Inferior parietal cortex (tissue), 1 donor: ENCODE measurements at regions not wholly inside any gene's neighbourhood (a gene's known extent, or its start where the extent isn't known, plus 50 kb on each side); places are given as distances from the start of the nearest gene placed in this dataset.
"Not testable (repeated sequence)": the region's sequence is repeated elsewhere in the genome, so short reads cannot be mapped to it uniquely, and the experiment has no call there.

Experiments used
- DNase-seq: peaks from one replicate; pipeline ENCODE4 v3.0.0-alpha.2; 2016; ENCODE audit errors: extremely low spot score

DNA sequence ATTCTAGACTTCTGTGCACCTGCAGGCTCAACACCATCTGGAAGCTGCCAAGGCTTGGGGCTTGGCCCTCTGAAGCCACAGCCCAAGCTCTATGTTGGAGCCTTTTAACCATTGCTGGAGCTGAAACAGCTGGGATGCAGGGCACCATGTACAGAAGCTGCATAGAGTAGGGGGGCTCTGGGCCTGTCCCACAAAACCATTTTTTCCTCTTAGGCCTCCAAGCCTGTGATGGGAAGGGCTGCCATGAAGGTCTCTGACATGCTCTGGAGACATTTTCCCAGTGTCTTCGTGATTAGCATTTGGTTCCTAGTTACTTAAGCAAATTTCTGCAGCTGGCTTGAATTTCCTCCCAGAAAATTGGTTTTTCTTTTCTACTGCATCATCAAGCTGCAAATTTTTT, 999.3 kb upstream of the GRIA3 start:
- no peak for DNase-seq

DNA sequence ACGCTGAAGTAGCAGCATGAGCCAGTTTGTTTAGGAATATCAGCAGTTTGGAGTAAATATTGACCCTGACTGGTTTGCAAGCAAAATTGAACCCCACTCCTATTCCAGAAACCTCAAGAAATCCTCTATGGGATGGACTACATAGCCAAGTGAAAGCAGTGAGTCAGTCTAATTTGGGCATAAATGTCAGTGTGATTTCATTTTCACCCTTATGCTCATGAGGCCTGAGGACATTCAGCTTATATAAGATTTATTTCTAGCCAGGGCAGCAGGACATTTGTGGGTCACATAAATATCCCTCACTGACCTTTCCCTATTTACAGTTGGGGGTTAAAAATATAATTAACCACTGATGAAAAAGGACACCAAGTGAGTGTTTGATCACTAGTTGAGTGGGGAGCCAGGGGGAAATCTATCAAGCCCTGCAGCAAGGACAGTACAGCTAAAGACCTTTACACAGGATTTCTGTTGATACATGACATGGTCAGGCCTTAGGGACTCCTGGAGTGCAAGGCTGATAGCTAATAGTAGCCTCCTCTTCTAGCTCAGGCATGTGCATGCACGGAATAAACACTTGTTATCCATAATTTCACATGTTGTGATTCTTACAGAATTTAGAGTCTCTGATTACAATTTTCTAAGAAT, 996.9 kb upstream of the GRIA3 start:
- DNase-seq = no peak

DNA sequence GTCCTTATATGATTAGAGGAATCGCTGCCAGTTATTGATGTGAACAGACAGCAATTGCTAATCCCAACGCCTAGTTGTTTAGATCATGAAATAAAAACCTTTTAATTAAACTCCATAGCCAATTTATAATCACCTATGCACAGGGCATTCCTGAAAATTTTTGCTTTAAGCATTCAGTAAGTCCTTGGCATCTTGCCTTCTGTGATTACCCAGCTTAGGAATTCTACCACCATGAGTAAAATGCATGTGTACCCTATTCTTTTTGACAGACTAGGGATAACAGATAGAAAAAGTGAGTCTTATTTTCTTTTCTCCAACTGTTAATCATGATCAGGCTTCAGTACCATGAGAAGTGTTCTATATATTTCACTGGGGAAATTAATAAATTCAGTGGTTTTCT, 995.3 kb upstream of the GRIA3 start:
- no peak for DNase-seq

DNA sequence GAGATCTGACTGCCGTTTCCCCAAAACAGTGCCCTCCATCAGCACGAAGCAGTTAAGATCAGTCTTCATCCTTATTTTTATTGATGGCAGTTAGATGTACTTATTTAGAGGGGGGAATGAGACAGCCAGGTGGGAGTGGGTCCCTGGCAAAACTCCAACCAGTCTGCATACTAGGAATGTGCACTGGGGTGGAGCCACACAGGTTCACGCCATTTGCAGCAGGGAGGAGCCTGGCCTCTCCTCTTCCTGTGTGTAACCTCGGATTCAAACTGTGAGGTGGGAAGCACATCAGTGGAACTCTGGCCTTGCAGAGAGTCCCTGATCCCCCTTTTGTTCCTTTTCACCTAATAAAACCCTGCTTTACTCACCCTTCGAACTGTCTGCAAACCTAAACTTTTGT, 987.7 kb upstream of the GRIA3 start:
- no peak for DNase-seq

DNA sequence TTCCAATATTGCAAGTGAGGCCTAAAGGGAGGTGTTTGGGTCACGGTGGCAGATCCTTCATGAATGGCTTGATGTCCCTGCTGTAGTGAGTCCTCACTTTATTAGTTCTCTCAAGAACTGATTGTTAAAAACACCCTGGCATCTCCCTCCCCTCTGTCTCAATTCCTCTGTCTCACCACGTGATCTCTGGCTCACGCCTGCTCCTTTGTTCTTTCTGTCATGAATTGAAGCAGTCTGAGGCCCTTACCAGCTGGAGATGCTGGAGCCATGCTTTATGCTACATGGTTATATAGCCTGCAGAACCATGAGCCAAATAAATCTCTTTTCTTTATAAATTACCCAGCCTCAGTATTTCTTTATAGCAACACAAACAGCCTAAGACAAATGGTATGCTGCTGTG, 980.7 kb upstream of the GRIA3 start:
- no peak for DNase-seq

DNA sequence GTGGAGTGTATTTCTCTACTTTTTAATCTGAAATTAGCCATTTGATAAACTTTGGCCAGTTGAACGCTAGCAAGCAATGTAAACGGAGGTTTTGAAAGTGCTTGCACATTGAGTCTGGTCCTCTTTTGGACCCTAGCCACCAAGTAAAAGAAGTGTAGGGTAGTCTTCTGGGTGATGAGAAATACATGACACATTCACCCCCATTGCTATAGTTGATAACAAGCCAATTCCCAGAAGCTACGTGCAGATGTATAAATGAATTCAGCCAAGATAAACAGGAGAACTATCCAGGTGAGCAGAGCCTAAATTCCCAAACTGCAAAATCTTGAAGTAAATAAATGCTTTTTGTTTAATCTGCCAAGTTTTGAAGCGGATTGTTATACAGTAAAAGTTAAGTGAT, 965.4 kb upstream of the GRIA3 start:
- no peak for DNase-seq

DNA sequence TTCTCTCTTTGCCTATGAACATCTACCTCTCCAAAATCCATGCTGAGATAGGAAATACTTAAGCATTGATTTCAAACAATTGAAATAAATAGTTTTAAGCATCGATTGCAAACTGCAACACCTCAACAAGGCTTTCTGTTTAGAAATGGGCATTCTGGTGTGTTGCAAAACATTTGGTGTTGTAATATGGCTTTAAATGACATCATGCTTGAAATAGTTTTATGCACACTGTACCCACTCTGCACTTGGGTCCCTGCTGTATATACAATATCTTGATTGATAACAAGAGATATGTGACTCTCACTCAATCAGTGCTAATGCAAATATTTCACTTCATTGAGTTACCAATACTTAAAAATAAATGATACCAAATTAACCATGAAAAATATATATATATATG, 964.9 kb upstream of the GRIA3 start:
- no peak for DNase-seq

DNA sequence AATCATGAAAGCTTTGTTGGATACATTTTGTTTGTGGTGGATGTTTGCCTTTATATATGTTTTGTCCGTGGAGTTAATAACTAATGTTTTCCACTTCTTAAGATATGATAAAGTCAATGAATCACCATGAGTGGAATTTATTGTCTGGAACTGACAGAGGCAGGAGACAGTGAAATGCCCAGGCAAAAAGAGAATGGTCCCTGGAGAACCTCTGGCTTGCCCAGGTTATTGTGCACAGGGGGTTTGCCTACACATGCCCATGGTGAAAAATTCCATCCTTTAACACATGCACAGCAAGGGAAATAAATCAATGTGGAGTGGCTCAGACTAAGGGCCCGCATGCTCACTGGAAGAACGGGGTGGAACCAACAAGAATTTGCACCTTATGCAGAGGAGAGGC, 964.3 kb upstream of the GRIA3 start:
- DNase-seq = no peak

DNA sequence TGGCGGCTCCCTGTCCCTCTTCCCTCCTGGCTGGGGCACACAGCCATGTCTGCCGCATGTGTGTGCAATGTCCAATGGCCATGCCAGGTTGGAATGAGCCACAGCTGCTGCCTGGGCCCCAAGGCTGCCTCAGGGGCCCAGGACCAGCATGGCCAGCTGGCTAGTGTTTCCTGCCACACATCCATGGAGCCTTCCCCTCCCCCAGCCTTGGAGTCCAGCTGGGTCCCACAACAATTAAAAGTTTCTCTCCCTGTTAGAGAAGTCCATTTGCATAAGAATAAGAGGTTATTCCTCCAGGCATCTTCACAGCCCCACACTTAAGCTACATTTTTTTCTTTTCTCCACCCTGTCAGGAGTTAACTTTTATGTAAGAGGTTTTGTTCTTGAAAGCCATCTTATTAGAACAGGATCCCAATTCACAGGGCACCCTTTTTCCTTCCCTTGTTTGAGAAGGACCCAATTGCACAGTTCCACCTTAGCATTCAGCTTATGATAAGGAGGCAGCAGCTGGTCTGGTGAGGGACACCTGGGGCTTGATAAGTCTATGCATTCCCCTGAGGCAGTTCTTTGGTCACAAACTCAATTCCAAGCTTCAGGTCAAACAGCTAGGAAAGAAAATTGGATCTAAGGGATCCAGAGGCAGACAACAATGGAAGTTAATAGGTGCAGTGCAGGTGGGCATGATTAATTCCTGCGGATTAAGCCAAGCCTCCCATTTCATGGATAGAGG, 963.3 kb upstream of the GRIA3 start:
- DNase-seq = no peak

DNA sequence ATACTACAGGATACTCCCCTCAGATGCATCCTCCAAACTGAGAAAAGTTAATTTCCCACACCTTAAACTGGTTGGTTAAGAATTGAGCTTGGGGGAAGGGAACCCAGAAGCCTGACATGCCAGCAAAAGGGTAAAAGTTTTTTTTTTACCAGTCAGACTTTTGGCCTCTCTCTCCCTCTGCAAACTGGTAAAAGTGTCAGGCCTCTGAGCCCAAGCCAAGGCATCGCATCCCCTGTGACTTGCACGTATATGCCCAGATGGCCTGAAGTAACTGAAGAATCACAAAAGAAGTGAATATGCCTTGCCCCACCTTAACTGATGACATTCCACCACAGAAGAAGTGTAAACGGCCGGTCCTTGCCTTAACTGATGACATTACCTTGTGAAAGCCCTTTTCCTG, 962.3 kb upstream of the GRIA3 start:
- DNase-seq = not testable (repeated sequence)

DNA sequence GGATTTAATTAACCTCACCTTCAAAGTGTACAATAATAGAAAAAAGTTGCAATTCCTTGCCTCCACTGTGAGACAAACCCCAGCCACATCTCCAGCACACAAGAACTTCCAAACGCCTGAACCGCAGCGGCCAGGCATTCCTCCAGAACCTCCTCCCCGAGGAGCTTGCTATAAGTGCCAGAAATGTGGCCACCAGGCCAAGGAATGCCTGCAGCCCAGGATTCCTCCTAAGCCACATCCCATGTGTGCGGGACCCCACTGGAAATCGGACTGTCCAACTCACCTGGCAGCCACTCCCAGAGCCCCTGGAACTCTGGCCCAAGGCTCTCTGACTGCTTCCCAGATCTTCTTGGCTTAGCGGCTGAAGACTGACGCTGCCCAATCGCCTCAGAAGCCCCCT, 959.9 kb upstream of the GRIA3 start:
- not testable (repeated sequence) for DNase-seq

DNA sequence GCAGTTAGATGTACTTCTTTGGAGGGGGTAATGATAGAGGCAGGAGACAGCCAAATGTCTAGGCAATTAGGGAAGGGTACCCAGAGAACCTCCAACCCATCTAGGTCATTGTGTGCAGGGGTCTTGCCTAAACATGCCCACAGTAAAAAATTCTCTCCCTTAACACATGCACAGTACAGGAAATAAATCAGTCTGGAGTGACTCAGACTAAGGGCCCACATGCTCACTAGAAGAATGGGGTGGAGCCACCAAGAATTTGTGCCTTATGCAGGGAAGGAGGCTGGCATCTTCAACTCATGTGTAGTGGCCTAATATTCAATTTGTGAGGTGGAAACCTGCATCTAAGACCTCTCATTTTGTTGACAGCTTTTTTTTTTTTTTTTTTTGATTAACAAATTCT, 945.3 kb upstream of the GRIA3 start:
- no peak for DNase-seq

DNA sequence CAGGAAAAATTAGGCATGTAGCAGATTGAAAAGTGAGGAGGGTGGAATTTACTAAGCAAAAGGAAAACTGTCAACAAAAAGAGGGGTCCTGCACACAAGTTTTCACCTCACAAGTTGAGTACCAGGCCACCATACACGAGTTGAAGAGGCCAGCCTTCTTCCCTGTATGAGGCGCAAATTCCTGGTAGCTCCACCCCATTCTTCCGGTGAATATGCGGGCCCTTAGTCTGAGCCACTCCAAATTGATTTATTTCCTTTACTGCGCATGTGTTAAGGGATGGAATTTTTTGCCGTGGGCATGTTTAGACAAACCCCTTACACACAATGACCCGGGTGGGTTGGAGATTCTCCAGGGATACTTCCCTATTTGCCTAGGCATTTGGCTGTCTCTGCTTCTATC, 942.1 kb upstream of the GRIA3 start:
- DNase-seq = no peak

DNA sequence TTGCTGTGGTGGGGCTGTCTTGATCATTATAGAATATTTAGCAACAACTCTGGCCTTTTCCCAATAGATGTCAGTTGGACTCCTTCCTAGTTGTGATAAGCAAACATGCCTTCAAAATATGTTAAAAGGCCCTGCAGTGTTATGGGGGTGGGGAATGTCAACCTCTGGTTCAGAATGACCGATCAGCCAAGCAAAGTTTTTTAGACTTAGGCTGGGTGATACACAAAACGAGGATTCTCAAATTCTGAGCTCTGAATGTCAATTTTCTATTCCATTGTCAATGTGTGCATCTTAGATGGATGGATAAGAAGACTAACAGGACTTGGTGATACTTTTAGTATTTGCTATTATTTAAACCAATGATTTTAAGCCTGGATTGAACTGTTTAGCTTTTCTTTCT, 940.0 kb upstream of the GRIA3 start:
- DNase-seq = no peak

DNA sequence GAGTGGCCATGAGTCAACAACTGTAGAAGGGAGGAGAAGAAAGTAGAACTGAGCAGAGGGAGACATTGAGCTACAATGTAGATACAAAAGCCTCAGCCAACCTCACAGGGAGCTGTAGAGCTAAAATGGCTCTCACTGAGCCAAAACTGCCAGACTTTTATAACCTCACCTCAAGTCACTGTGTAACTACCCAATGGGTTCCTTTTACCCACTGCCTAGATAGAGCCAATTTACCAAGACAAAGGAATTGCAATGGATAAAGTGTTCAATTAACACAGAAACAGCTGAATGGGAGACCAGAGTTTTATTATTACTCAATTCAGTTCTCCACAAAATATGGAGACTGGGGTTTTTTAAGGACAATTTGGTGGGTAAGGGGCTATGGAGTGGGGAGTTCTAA, 938.9 kb upstream of the GRIA3 start:
- DNase-seq = no peak

DNA sequence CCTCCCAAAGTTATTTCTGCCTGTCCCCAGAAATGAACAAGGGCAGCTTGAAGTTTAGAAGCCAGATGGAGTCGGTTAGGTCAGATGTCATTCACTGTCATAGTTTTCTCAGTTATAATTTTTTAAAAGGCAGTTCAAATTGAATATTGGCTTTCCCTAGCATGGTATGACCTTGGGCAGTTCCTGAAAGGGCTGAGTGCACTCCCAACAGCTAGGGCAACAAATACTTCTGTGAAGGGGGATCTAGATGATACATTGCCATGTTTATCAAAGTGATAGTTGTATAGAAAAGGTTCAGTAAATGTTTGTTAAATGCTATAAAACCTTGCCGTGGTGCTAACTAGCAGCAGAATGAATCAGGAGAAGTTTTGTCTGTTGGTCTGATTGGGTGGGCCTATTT, 938.1 kb upstream of the GRIA3 start:
- no peak for DNase-seq

DNA sequence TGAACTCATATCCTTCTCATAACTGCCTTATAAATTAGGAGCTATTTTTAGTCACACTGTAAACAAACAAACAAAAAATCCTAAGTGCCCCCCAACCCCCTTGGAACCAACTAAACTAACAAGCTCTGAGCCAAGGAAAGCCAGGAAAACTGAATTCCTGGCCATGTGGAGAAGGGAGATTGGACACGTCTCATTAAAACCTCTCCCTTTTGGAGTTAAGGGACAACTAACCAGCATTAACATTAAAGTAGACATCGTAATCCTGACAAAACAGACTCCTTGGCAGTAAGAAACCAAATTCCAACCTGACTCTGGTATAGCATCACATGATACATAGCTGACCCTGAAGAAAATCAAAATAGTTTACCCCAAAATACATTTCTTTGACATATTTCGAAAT, 937.1 kb upstream of the GRIA3 start:
- no peak for DNase-seq

DNA sequence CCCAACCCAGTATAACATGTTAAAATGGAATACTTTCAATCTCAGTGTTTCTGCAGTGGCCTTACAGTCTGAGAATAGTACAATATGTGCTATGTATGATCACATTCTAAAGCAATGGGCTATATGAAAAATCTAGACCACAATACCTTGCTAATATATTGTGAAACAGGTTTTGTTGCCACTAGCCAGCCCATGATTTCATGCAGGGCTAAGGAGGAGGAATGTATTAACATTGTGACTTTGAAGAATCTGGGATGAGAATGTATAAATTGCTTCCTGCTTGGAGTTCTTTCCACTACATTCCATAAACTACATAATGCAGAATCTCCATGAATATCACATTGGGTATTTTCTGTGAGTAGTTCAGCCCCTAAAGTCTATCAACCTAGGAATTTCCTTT, 935.4 kb upstream of the GRIA3 start:
- DNase-seq = no peak

DNA sequence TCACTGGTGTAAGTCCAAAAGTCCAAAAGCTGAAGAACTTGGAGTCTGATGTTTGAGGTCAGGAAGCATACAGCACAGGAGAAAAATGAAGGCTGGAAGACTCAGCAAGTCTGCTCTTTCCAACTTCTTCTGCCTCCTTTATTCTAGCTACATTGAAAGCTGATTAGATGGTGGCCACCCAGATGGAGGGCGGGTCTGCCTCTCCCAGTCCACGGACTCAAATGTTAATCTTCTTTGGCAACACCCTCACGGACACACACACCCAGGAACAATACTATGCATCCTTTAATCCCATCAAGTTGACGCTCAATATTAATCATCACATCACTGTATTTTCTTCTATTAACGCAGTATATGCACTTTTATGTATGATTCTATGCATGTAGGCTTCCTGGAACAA, 931.6 kb upstream of the GRIA3 start:
- no peak for DNase-seq

DNA sequence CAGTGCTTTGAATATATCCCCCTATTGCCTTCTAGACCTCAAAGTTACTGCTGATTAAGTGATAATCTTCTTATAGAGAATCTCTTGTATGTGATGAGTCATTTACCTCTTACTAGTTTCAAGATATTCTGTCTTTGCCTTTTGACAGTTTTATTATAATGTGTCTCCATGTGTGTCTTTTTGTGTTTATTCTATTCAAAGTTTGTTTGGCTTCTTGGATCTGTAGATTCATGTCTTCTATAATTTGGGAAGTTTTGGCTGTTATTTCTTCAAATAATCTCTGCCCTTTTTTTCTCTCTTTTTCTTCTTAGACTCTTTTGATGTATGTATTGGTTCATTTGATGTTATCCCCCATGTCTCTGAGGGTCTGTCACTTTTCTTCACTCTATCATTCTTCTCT, 915.7 kb upstream of the GRIA3 start:
- DNase-seq = no peak

DNA sequence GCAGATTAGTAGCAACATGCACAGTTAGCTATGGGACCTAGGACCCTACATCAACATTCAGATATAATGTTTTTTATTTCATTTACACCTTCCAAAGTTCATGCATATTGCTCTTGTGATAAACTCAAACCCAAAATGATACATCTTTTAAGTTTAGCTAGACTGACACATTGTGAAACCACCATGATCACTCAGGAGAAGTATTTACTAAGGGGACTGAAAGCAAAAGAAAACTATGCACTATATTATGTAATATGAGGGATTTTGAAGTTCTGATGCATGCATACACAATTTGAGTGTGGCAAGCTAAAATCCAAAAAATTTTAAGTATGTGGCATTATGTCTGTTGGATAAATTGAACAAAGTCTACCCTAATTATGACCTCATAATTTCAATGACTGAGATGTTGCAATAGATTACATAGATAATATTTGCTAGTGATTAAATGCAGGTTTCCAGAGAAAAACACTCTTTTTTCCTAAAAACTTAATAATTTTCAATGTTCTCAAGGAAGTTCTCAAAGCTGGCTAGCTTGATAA, 914.8 kb upstream of the GRIA3 start:
- no peak for DNase-seq

DNA sequence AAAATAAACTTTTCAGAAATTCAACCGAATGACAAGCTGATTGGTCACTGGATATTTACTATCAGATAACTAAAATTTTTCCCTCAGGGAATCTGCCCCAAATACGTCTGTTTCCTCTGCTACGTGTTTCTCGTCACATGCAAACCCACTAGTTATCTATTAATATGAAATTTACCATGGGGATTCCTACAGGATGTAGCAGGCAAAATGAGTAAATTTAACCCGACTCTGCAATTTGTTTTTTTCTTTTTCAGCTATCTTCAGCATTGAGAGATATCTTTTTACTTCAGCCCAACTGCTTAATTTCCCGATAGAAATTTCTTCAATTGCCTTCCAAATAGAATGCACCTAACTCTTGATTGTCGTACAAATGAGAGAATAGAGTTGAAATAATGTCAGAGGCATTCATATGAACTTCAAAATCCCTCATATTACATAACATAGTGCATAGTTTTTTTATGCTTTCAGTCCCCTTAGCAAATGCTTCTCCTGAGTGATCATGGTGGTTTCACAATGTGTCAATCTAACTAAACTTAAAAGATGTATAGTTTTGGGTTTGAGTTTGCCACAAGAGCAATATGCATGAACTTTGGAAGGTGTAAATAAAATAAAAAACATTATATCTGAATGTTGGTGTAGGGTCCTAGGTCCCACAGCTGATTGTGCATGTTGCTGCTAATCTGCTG, 913.1 kb upstream of the GRIA3 start:
- no peak for DNase-seq

DNA sequence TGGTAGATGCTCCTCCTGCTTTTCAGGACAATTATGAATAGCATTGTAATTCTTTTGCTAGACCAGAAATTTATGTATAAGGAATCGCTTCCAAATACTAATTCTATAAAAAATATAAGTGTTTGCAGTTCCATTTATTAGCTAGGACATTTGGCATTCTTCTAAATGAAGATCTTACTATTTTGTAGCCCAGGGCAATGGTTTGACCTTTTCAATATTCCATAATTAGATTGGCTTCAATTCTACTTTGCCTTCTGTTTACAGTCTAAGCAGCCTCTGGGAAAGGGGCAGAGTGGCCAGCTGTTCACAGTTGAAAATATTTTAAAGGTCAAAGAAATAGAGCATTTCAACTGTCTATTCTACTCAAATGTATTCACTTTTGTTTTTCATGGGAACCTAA, 912.1 kb upstream of the GRIA3 start:
- no peak for DNase-seq
